IMR-90 (cell line): ENCODE measurements at regions not wholly inside any gene's neighbourhood (a gene's known extent, or its start where the extent isn't known, plus 50 kb on each side); places are given as distances from the start of the nearest gene placed in this dataset.

Experiments used
- CEBPB ChIP-seq: IDR thresholded peaks from 2 replicates; pipeline ENCODE4 v1.6.1; 2012; ENCODE audit warnings: low read depth, low read length, improper control_type of control experiment
- CHD1 ChIP-seq: IDR thresholded peaks from 2 replicates; pipeline ENCODE4 v1.6.1; 2012; ENCODE audit warnings: low read depth, low read length, improper control_type of control experiment
- CTCF ChIP-seq: conservative IDR thresholded peaks from 2 replicates; pipeline ENCODE4 v1.5.1; 2012; ENCODE audit warnings: mild to moderate bottlenecking, low read depth, low read length, improper control_type of control experiment
- FOS ChIP-seq: fragments of 150-350 bp; IDR thresholded peaks from 2 replicates; pipeline ENCODE4 v1.6.1; 2016; ENCODE audit warnings: low read depth, low read length
- MAFK ChIP-seq: IDR thresholded peaks from 2 replicates; pipeline ENCODE4 v1.6.1; 2012; ENCODE audit warnings: low read depth, low read length, improper control_type of control experiment
- MXI1 ChIP-seq: IDR thresholded peaks from 2 replicates; pipeline ENCODE4 v1.6.1; 2012; ENCODE audit warnings: low read depth, mild to moderate bottlenecking, low read length, moderate library complexity, borderline replicate concordance
- POLR2A ChIP-seq: IDR thresholded peaks from 2 replicates; pipeline ENCODE4 v1.6.1; 2012; ENCODE audit warnings: mild to moderate bottlenecking, low read depth, low read length
- RAD21 ChIP-seq: IDR thresholded peaks from 2 replicates; pipeline ENCODE4 v1.6.1; 2012; ENCODE audit warnings: low read length, improper control_type of control experiment
- RCOR1 ChIP-seq: IDR thresholded peaks from 2 replicates; pipeline ENCODE4 v1.6.1; 2012; ENCODE audit warnings: mild to moderate bottlenecking, low read length, improper control_type of control experiment; ENCODE audit not compliant: insufficient replicate concordance
- RFX5 ChIP-seq: IDR thresholded peaks from 2 replicates; pipeline ENCODE4 v1.8.0; 2012; ENCODE audit warnings: low read depth, mild to moderate bottlenecking, low read length, moderate library complexity
- SMC3 ChIP-seq: fragments of 150-350 bp; IDR thresholded peaks from 2 replicates; pipeline ENCODE4 v1.6.1; 2016; ENCODE audit warnings: low read depth, mild to moderate bottlenecking, antibody characterized with exemption, low read length, moderate library complexity
- USF2 ChIP-seq: fragments of 150-350 bp; IDR thresholded peaks from 2 replicates; pipeline ENCODE4 v1.6.1; 2017; ENCODE audit warnings: mild to moderate bottlenecking, antibody characterized with exemption, low read length, low read depth
- TF ChIP-seq, protein P1 (sequence below): fragments of 150-350 bp; IDR thresholded peaks from 2 replicates; pipeline ENCODE4 v1.6.1; 2016; ENCODE audit warnings: low read depth, mild to moderate bottlenecking, low read length, moderate library complexity, borderline replicate concordance

- TF ChIP-seq CHD1, result no peak
- TF ChIP-seq CTCF, result no peak
- TF ChIP-seq POLR2A, result no peak
- no peak for TF ChIP-seq FOS
- no peak for TF ChIP-seq RAD21
- TF ChIP-seq USF2, result no peak
- TF ChIP-seq MAFK, result no peak
- TF ChIP-seq CEBPB, result no peak
- TF ChIP-seq, protein P1, sequence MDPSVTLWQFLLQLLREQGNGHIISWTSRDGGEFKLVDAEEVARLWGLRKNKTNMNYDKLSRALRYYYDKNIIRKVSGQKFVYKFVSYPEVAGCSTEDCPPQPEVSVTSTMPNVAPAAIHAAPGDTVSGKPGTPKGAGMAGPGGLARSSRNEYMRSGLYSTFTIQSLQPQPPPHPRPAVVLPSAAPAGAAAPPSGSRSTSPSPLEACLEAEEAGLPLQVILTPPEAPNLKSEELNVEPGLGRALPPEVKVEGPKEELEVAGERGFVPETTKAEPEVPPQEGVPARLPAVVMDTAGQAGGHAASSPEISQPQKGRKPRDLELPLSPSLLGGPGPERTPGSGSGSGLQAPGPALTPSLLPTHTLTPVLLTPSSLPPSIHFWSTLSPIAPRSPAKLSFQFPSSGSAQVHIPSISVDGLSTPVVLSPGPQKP, result no peak
- TF ChIP-seq MXI1, result no peak
- no peak for TF ChIP-seq SMC3
- no peak for TF ChIP-seq RCOR1
- TF ChIP-seq RFX5, result no peak
Measured at GRCh38 chr3:96711816-96712215, 102.6 kb upstream of the EPHA6 start.
